ENCODE measurements at regions not wholly inside any gene's neighbourhood (a gene's known extent, or its start where the extent isn't known, plus 50 kb on each side); places are given as distances from the start of the nearest gene placed in this dataset.

DNA sequence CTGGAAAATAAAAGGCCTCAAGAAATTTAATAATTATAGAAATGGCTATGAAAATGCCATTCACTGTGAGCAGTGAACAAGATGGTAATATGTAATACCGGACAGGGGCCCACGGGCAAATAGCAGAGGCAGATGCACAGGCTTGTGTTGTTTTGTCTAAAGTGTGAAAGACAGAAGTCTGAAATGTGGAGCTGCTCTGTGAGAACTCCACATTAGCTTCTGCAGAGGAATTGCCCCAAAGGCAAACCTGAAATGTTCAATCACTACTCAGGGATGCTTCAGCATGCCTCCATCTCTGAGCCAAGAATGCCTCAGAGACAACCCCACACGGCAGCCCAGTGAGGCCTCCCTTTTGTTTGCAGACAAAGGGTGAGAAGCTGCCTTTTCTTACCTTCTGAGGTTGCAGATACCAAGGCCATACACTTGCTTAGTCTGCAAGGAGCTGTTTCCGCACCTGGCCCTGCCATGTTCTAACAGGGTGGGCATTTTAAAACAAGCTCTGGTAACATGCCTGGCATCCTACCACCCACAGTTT lies 124.3 kb upstream of the CXCL14 start:
- CTCF ChIA-PET = interaction anchor here (0.7 to 3.3 kb wide), 7 partner anchors 12 to 237 kb away, joined by 3 to 20 read pairs (median 4); no protein-coding TSS in a partner anchor
- DNase-seq (ENCODE audit: unreplicated experiment) = no peak

DNA sequence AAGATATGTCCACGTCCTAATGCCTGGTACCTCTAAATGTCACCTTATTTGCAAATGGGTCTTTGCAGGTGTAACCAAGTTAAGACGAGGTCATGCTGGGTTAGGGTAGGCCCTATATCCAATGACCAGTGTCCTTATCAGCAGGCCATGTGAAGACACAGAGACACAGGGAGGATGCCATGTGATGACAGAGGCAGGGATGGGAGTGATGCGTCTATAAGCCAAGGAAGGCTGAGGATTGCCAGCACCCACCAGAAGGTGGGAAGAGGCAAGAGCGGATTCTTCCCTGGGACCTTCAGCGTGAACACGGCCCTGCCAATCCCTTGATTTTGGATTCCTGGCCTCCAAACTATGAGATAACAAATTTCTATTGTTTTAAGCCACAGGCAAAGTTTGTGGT lies 123.4 kb upstream of the CXCL14 start:
- CTCF ChIA-PET = interaction anchor here (0.8 to 1.6 kb wide), 4 partner anchors 122 to 236 kb away, joined by 3 to 6 read pairs (median 4); no protein-coding TSS in a partner anchor
- Mint-ChIP-seq H3K4me3 (ENCODE audit: unreplicated experiment) (no peak overlapping the region), H3K27me3 (ENCODE audit: insufficient read depth, unreplicated experiment) (no peaks in the 10 kb centered on the region), H3K4me1 (ENCODE audit: insufficient read depth, unreplicated experiment) (peaks cover 9% of the 10 kb centered on the region), H3K27ac (ENCODE audit: low read depth, unreplicated experiment) (no peak overlapping the region), H3K36me3 (ENCODE audit: insufficient read depth, unreplicated experiment) (no peaks in the 10 kb centered on the region), H3K9me3 (ENCODE audit: unreplicated experiment) (no peaks in the 10 kb centered on the region)
- POLR2A ChIA-PET = no interaction called here
- DNase-seq (ENCODE audit: unreplicated experiment) = no peak
- TF ChIP-seq, protein P1, sequence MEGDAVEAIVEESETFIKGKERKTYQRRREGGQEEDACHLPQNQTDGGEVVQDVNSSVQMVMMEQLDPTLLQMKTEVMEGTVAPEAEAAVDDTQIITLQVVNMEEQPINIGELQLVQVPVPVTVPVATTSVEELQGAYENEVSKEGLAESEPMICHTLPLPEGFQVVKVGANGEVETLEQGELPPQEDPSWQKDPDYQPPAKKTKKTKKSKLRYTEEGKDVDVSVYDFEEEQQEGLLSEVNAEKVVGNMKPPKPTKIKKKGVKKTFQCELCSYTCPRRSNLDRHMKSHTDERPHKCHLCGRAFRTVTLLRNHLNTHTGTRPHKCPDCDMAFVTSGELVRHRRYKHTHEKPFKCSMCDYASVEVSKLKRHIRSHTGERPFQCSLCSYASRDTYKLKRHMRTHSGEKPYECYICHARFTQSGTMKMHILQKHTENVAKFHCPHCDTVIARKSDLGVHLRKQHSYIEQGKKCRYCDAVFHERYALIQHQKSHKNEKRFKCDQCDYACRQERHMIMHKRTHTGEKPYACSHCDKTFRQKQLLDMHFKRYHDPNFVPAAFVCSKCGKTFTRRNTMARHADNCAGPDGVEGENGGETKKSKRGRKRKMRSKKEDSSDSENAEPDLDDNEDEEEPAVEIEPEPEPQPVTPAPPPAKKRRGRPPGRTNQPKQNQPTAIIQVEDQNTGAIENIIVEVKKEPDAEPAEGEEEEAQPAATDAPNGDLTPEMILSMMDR (IDR thresholded peaks at IDR 0.05; ENCODE audit: unreplicated experiment) = no peak
- BruUV-seq (replicated peaks) = no TSS peak
- intact Hi-C loops (cut with micrococcal nuclease) = no loop called here

More for the DNA sequence above, 124.3 kb upstream of the CXCL14 start:
- Mint-ChIP-seq H3K4me3 (ENCODE audit: unreplicated experiment) (no peak overlapping the region), H3K4me1 (ENCODE audit: insufficient read depth, unreplicated experiment) (peaks cover 9% of the 10 kb centered on the region), H3K9me3 (ENCODE audit: unreplicated experiment) (no peaks in the 10 kb centered on the region), H3K36me3 (ENCODE audit: insufficient read depth, unreplicated experiment) (no peaks in the 10 kb centered on the region), H3K27ac (ENCODE audit: low read depth, unreplicated experiment) (no peak overlapping the region), H3K27me3 (ENCODE audit: insufficient read depth, unreplicated experiment) (no peaks in the 10 kb centered on the region)
- POLR2A ChIA-PET = interaction anchor here (0.6 kb wide), 1 partner anchor 510 kb away, joined by 3 read pairs; no protein-coding TSS in a partner anchor
- intact Hi-C loops (cut with micrococcal nuclease) = no loop called here
- TF ChIP-seq, protein P1 (IDR thresholded peaks at IDR 0.05; ENCODE audit: unreplicated experiment) = no peak
- no TSS peak for BruUV-seq (replicated peaks)

DNA sequence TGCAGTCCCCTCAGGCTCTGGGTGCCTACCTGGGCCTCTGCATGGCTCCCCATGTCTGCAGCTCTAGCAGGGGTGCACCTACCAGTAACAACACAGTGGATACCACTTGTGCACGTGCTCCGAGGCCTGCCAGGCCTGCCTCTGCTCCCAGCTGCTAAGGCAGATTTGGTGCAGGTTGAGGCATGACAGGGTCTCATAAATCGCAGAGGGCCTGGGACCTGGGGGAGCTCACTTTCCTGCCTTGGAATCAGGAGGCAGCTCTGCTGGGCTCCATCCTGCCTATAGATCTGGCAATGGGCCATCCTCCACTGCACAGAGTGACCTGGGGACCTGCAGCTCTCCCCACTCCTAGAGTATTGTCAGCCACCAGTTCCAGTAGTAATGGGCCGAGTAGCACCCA lies 121.9 kb upstream of the CXCL14 start:
- no peak overlapping the region for H3K27ac Mint-ChIP-seq (ENCODE audit: low read depth, unreplicated experiment)

GRCh38 chr5:135697959-135698345 lies 119.2 kb upstream of the CXCL14 start:
- intact Hi-C loops (cut with micrococcal nuclease) = no loop called here
- Mint-ChIP-seq H3K27ac (ENCODE audit: low read depth, unreplicated experiment) (no peak overlapping the region), H3K4me1 (ENCODE audit: insufficient read depth, unreplicated experiment) (peaks cover 6% of the 10 kb centered on the region), H3K27me3 (ENCODE audit: insufficient read depth, unreplicated experiment) (no peaks in the 10 kb centered on the region), H3K36me3 (ENCODE audit: insufficient read depth, unreplicated experiment) (no peaks in the 10 kb centered on the region), H3K9me3 (ENCODE audit: unreplicated experiment) (no peaks in the 10 kb centered on the region), H3K4me3 (ENCODE audit: unreplicated experiment) (no peak overlapping the region)
- POLR2A ChIA-PET = interaction anchor here (0.7 kb wide), 1 partner anchor 114 kb away, joined by 4 read pairs; no protein-coding TSS in a partner anchor
- no TSS peak for BruUV-seq (replicated peaks)
- TF ChIP-seq, protein P1 (IDR thresholded peaks at IDR 0.05; ENCODE audit: unreplicated experiment) = no peak
- CTCF ChIA-PET = interaction anchor here (0.6 to 1.4 kb wide), 7 partner anchors 14 to 234 kb away, joined by 3 to 5 read pairs (median 3); no protein-coding TSS in a partner anchor
- DNase-seq (ENCODE audit: unreplicated experiment) = no peak

More for the DNA sequence above, 121.9 kb upstream of the CXCL14 start:
- no peak overlapping the region for H3K4me3 Mint-ChIP-seq (ENCODE audit: unreplicated experiment)
- POLR2A ChIA-PET = no interaction called here
- no peaks in the 10 kb centered on the region for H3K36me3 Mint-ChIP-seq (ENCODE audit: insufficient read depth, unreplicated experiment)
- peaks cover 9% of the 10 kb centered on the region for H3K4me1 Mint-ChIP-seq (ENCODE audit: insufficient read depth, unreplicated experiment)
- intact Hi-C loops (cut with micrococcal nuclease) = no loop called here
- DNase-seq (ENCODE audit: unreplicated experiment) = no peak
- BruUV-seq (replicated peaks) = no TSS peak
- CTCF ChIA-PET = no interaction called here
- TF ChIP-seq, protein P1 (IDR thresholded peaks at IDR 0.05; ENCODE audit: unreplicated experiment) = no peak
- no peaks in the 10 kb centered on the region for H3K9me3 Mint-ChIP-seq (ENCODE audit: unreplicated experiment)
- no peaks in the 10 kb centered on the region for H3K27me3 Mint-ChIP-seq (ENCODE audit: insufficient read depth, unreplicated experiment)
